HepG2 (cell line): ENCODE measurements at regions not wholly inside any gene's neighbourhood (a gene's known extent, or its start where the extent isn't known, plus 50 kb on each side); places are given as distances from the start of the nearest gene placed in this dataset.

ENCODE experiments used
- ATAC-seq: fragments of 200-7000 bp; cut with Tn5 transposase; 3 replicates; pipeline ENCODE4 v1.9.1; 2020; ENCODE audit warnings: mild to moderate bottlenecking, moderate library complexity
- BruUV-seq: library from RNA; stranded (reverse); fragments of 400-500 nt; replicated peaks from 2 replicates; lab custom pipeline; 2021; lab: Mats Ljungman, UMichigan
- CTCF ChIA-PET: fragments of 300-600 bp; formaldehyde crosslinking; extraction: SDS; loops from one replicate; lab custom pipeline; 2021; ENCODE audit warnings: low total read pairs, inconsistent platforms, low intra/inter-chr PET ratio; lab: Yijun Ruan, JAX
- POLR2A ChIA-PET: fragments of 350-600 bp; sonication (Branson Sonifier 250); formaldehyde crosslinking; loops from one replicate; lab custom pipeline; 2020; ENCODE audit warnings: antibody characterized with exemption, inconsistent platforms; lab: Yijun Ruan, JAX
- DNase-seq: peaks from one replicate; pipeline ENCODE4 v3.0.0-alpha.2; 2015; ENCODE audit warnings: low spot score
- FAIRE-seq: peaks from 3 replicates; lab custom pipeline; 2011; peaks lifted over from hg19 to GRCh38; lab: Jason Lieb, UNC
- H2AFZ ChIP-seq: one replicate; pipeline ENCODE4 v1.6.1; 2011; ENCODE audit warnings: low read length, inconsistent platforms
- H3K27ac ChIP-seq: fragments of 300-600 bp; 3 replicates; pipeline ENCODE4 v1.8.0; 2011; ENCODE audit warnings: mixed run types, mild to moderate bottlenecking, mixed read lengths, low read length, inconsistent platforms; ENCODE audit not compliant: insufficient read depth; ENCODE audit errors: extremely low read length
- H3K27me3 ChIP-seq, 2 experiments: fragments of 200-600 bp in 1 of 2; 2 replicates in 1 of 2; 3 replicates in 1 of 2; pipeline versions ENCODE4 v1.6.0 to v1.8.0; 2011; ENCODE audit warnings: low read length in 2 of 2, mild to moderate bottlenecking in 2 of 2, moderate library complexity in 2 of 2, inconsistent platforms in 1 of 2; ENCODE audit not compliant: insufficient read depth in 2 of 2, control insufficient read depth in 1 of 2
- H3K36me3 ChIP-seq, 2 experiments: fragments of 200-600 bp in 1 of 2; replicated peaks in 1 of 2; 2 replicates in 1 of 2; 3 replicates in 1 of 2; pipeline versions ENCODE4 v1.5.1 to v1.8.0; 2011; ENCODE audit warnings: low read length in 2 of 2, inconsistent platforms in 1 of 2; ENCODE audit not compliant: insufficient read depth in 2 of 2, control insufficient read depth in 1 of 2
- H3K4me1 ChIP-seq: 2 replicates; pipeline ENCODE4 v1.5.1; 2012; ENCODE audit warnings: low read length, inconsistent platforms; ENCODE audit not compliant: insufficient read depth
- H3K4me2 ChIP-seq: 2 replicates; pipeline ENCODE4 v1.6.0; 2011; ENCODE audit warnings: low read depth, low read length, inconsistent platforms
- H3K4me3 ChIP-seq, 3 experiments: fragments of 200-600 bp in 1 of 3; sonication (generic), shearing (Covaris generic) in 1 of 3; replicated peaks in 1 of 3; 2 replicates each; pipeline ENCODE4 v1.5.1; 2011 to 2016; ENCODE audit warnings: low read length in 3 of 3, inconsistent platforms in 2 of 3, low read depth in 2 of 3, mild to moderate bottlenecking in 2 of 3, control low read depth in 1 of 3, mixed read lengths in 1 of 3; ENCODE audit not compliant: insufficient read depth in 1 of 3
- H3K79me2 ChIP-seq: one replicate; pipeline ENCODE4 v1.6.1; 2011; ENCODE audit warnings: low read length, inconsistent platforms; ENCODE audit not compliant: insufficient read depth
- H3K9ac ChIP-seq: 2 replicates; pipeline ENCODE4 v1.6.0; 2011; ENCODE audit warnings: mild to moderate bottlenecking, low read depth, low read length, inconsistent platforms; ENCODE audit not compliant: insufficient read depth
- H3K9me3 ChIP-seq: 2 replicates; pipeline ENCODE4 v1.5.1; 2012; ENCODE audit warnings: mild to moderate bottlenecking, low read length
- H4K20me1 ChIP-seq: 2 replicates; pipeline ENCODE4 v1.6.0; 2011; ENCODE audit warnings: inconsistent platforms, mild to moderate bottlenecking, low read length, moderate library complexity; ENCODE audit not compliant: insufficient read depth
- AGO1 ChIP-seq: fragments of 200-400 bp; formaldehyde crosslinking; IDR thresholded peaks from 2 replicates; pipeline ENCODE4 v1.6.1; 2017; ENCODE audit warnings: mild to moderate bottlenecking, low read depth, low read length, moderate library complexity; ENCODE audit not compliant: poor library complexity, severe bottlenecking
- HNF1A ChIP-seq, 2 experiments: sonication (generic) in 1 of 2; formaldehyde crosslinking in 1 of 2; IDR thresholded peaks; 2 replicates each; pipeline versions ENCODE4 v1.4.0 to v1.6.1; 2016 to 2020; ENCODE audit warnings: borderline replicate concordance in 1 of 2, low read depth in 1 of 2, mild to moderate bottlenecking in 1 of 2, missing genetic modification reagents in 1 of 2
- TBX3 ChIP-seq: fragments of 450-650 bp; IDR thresholded peaks from 2 replicates; pipeline ENCODE4 v1.6.1; 2017; ENCODE audit warnings: antibody characterized with exemption, mild to moderate bottlenecking, inconsistent platforms, borderline replicate concordance
- TFDP2 ChIP-seq: sonication (generic); formaldehyde crosslinking; IDR thresholded peaks from 2 replicates; pipeline ENCODE4 v1.4.0; 2020; ENCODE audit warnings: missing genetic modification reagents
- ZNF780A ChIP-seq: sonication (generic); formaldehyde crosslinking; IDR thresholded peaks from 2 replicates; pipeline ENCODE4 v1.8.0; 2022; ENCODE audit warnings: mild to moderate bottlenecking, missing genetic modification reagents, moderate library complexity
- WGBS: methylation state at CpG from one replicate; pipeline ENCODE4 v1.1.6; 2017; ENCODE audit warnings: low lambda C conversion rate; 5-methylcytosine and 5-hydroxymethylcytosine counted together
- in situ Hi-C: cut with HindIII; loops from 2 replicates; pipeline ENCODE4 v1.10.0; 2017; ENCODE audit warnings: low pct_unique_long_range_greater_than_20kb; ENCODE audit not compliant: extremely low pct_ligation_motif_present
- intact Hi-C: fragments of 100-400 bp; cut with micrococcal nuclease; formaldehyde crosslinking; loops from one replicate; pipeline ENCODE4 v1.10.0; 2022; ENCODE audit not compliant: unreplicated experiment
- TF ChIP-seq, protein P1 (sequence below): sonication (generic); formaldehyde crosslinking; IDR thresholded peaks from 2 replicates; pipeline ENCODE4 v1.5.0; 2020; ENCODE audit warnings: mild to moderate bottlenecking, missing genetic modification reagents

DNA sequence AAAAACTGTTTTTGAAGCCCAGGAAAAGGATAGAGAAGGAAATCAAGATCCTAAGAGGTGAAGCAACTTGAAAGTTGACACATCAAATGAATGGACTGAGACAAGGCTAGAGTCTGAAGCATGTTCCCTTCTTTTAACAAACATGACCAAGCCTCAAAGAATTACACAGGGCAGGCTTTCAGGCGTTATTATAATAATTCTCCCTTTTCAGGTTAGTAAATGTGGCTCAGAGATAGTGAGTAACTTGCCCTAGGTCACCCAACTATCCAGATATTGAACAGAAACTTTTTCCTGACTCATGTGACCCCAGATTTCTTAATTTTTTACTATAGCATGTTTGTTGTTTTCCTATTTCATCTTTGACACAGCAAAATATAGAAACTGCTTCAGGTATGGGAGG, 91.7 kb downstream of the PPP1R2C start:
- H3K9me3 ChIP-seq = no peaks in the 10 kb centered on the region
- H3K9ac ChIP-seq = no peak overlapping the region
- H3K27me3 ChIP-seq = no peaks in the 10 kb centered on the region
- FAIRE-seq (no peak), ATAC-seq (no peak), DNase-seq (no peak)
- no peak overlapping the region for H3K4me3 ChIP-seq
- H2AFZ ChIP-seq = no peak overlapping the region
- no peaks in the 10 kb centered on the region for H4K20me1 ChIP-seq
- H3K27ac ChIP-seq = no peak overlapping the region
- in situ Hi-C loops (loop anchor here (25.0 kb wide), 1 partner anchor 899 kb away; no protein-coding TSS in a partner anchor), intact Hi-C loops (no loop called here)
- H3K4me2 ChIP-seq = no peak overlapping the region
- H3K36me3 ChIP-seq = no peaks in the 10 kb centered on the region
- no peaks in the 10 kb centered on the region for H3K4me1 ChIP-seq
- CTCF ChIA-PET = no interaction called here
- WGBS = 0% methylated on average over 1 of the region's 1 CpG
- no peak for TF ChIP-seq HNF1A (IDR thresholded peaks at IDR 0.05; ENCODE audit: low read depth)
- TF ChIP-seq HNF1A (CRISPR knock-in tag; IDR thresholded peaks at IDR 0.05; ENCODE audit: borderline replicate concordance) = no peak
- TF ChIP-seq ZNF780A = no peak
- TF ChIP-seq AGO1 = no peak
- TF ChIP-seq TFDP2 (CRISPR knock-in tag) = no peak
- no peak for TF ChIP-seq TBX3
- TF ChIP-seq, protein P1, sequence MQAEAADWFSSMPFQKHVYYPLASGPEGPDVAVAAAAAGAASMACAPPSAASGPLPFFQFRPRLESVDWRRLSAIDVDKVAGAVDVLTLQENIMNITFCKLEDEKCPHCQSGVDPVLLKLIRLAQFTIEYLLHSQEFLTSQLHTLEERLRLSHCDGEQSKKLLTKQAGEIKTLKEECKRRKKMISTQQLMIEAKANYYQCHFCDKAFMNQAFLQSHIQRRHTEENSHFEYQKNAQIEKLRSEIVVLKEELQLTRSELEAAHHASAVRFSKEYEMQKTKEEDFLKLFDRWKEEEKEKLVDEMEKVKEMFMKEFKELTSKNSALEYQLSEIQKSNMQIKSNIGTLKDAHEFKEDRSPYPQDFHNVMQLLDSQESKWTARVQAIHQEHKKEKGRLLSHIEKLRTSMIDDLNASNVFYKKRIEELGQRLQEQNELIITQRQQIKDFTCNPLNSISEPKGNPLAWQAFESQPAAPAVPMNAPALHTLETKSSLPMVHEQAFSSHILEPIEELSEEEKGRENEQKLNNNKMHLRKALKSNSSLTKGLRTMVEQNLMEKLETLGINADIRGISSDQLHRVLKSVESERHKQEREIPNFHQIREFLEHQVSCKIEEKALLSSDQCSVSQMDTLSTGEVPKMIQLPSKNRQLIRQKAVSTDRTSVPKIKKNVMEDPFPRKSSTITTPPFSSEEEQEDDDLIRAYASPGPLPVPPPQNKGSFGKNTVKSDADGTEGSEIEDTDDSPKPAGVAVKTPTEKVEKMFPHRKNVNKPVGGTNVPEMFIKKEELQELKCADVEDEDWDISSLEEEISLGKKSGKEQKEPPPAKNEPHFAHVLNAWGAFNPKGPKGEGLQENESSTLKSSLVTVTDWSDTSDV (CRISPR knock-in tag) = no peak
- POLR2A ChIA-PET = no interaction called here
- no peaks in the 10 kb centered on the region for H3K79me2 ChIP-seq
- BruUV-seq = no TSS peak
